Natural killer cell (primary cell): ENCODE measurements at regions not wholly inside any gene's neighbourhood (a gene's known extent, or its start where the extent isn't known, plus 50 kb on each side); places are given as distances from the start of the nearest gene placed in this dataset.

Source experiments
- ATAC-seq, 3 donors: fragments of 150-1000 bp in 2 of 3; fragments of 200-7000 bp in 1 of 3; cut with Tn5 transposase; 1 replicate in 1 of 3; 2 replicates in 2 of 3; pipeline ENCODE4 v1.10.0; 2021; ENCODE audit warnings: mild to moderate bottlenecking in 2 of 3, moderate library complexity in 2 of 3
- DNase-seq, 2 donors: peaks; one replicate each; pipeline versions ENCODE4 v3.0.0 to v3.0.0-alpha.2; 2013 to 2021; ENCODE audit warnings: mixed read lengths in 1 of 2
- H3K27ac ChIP-seq: one replicate; pipeline ENCODE4 v1.5.1; 2013; ENCODE audit warnings: mild to moderate bottlenecking, low read length
- H3K27me3 ChIP-seq: one replicate; pipeline ENCODE4 v1.6.1; 2013; ENCODE audit warnings: low read length; ENCODE audit not compliant: control insufficient read depth, insufficient read depth
- H3K36me3 ChIP-seq: one replicate; pipeline ENCODE4 v1.6.1; 2013; ENCODE audit warnings: low read length; ENCODE audit not compliant: control insufficient read depth, insufficient read depth
- H3K4me1 ChIP-seq: one replicate; pipeline ENCODE4 v1.6.1; 2013; ENCODE audit warnings: low read length; ENCODE audit not compliant: control insufficient read depth, insufficient read depth
- H3K4me3 ChIP-seq: one replicate; pipeline ENCODE4 v1.5.1; 2013; ENCODE audit warnings: low read length
- H3K9me3 ChIP-seq: one replicate; pipeline ENCODE4 v1.6.1; 2013; ENCODE audit warnings: low read length; ENCODE audit not compliant: control insufficient read depth, insufficient read depth
- H3K27ac Mint-ChIP-seq, 2 donors: one replicate each; pipeline ENCODE4 v1.8.0; 2022; ENCODE audit warnings: mild to moderate bottlenecking in 2 of 2, mixed read lengths in 2 of 2, moderate library complexity in 1 of 2
- H3K27me3 Mint-ChIP-seq, 2 donors: one replicate each; pipeline ENCODE4 v1.8.0; 2022; ENCODE audit warnings: low read depth in 2 of 2, mixed read lengths in 2 of 2
- H3K36me3 Mint-ChIP-seq: one replicate; pipeline ENCODE4 v1.8.0; 2022; ENCODE audit warnings: mixed read lengths
- H3K4me1 Mint-ChIP-seq, 2 donors: one replicate each; pipeline ENCODE4 v1.8.0; 2022; ENCODE audit warnings: mixed read lengths in 2 of 2
- H3K4me3 Mint-ChIP-seq: one replicate; pipeline ENCODE4 v1.8.0; 2022; ENCODE audit warnings: mild to moderate bottlenecking, moderate library complexity, mixed read lengths
- H3K9me3 Mint-ChIP-seq, 2 donors: one replicate each; pipeline ENCODE4 v1.8.0; 2022; ENCODE audit warnings: mixed read lengths in 2 of 2
- WGBS: methylation state at CpG from one replicate; pipeline ENCODE4 v1.1.7; 2013; ENCODE audit warnings: missing lambda C conversion rate; ENCODE audit not compliant: insufficient coverage; 5-methylcytosine and 5-hydroxymethylcytosine counted together
- intact Hi-C: fragments of 100-400 bp; cut with micrococcal nuclease; formaldehyde crosslinking; loops from one replicate; pipeline ENCODE4 v1.14.2; 2022
- TF ChIP-seq, protein P1 (sequence below): fragments of 200-600 bp; IDR thresholded peaks from one replicate; pipeline ENCODE4 v1.8.0; 2022; ENCODE audit warnings: antibody characterized with exemption

DNA sequence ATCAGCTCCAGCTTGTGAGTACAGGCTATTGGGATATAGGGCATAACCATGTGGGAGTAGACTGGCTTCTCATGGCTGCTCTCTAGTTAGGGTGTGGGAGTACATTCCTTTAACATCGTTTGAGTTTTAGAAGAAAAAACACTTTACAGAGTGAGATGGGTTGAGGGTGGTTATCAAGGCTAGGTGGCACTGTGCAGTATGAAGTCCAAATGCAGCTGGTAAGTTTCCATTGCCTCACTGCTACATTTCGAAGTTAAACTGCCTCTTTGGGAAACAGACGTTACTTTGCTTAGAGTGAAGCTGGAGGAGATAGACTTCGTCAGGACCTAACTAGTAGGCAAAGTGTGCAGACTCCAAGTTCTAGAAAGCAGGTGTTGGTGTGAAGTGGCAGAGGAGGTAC is 192.4 kb downstream of the SQOR start:
- no peak for DNase-seq
- H3K27ac Mint-ChIP-seq, result no peak overlapping the region
- TF ChIP-seq, protein P1, sequence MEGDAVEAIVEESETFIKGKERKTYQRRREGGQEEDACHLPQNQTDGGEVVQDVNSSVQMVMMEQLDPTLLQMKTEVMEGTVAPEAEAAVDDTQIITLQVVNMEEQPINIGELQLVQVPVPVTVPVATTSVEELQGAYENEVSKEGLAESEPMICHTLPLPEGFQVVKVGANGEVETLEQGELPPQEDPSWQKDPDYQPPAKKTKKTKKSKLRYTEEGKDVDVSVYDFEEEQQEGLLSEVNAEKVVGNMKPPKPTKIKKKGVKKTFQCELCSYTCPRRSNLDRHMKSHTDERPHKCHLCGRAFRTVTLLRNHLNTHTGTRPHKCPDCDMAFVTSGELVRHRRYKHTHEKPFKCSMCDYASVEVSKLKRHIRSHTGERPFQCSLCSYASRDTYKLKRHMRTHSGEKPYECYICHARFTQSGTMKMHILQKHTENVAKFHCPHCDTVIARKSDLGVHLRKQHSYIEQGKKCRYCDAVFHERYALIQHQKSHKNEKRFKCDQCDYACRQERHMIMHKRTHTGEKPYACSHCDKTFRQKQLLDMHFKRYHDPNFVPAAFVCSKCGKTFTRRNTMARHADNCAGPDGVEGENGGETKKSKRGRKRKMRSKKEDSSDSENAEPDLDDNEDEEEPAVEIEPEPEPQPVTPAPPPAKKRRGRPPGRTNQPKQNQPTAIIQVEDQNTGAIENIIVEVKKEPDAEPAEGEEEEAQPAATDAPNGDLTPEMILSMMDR, result no peak
- H3K4me1 Mint-ChIP-seq, result no peaks in the 10 kb centered on the region
- intact Hi-C loops, result no loop called here
- Histone ChIP-seq H3K9me3 (no peaks in the 10 kb centered on the region), H3K27me3 (no peaks in the 10 kb centered on the region), H3K36me3 (no peaks in the 10 kb centered on the region), H3K4me1 (no peaks in the 10 kb centered on the region), H3K27ac (no peak overlapping the region), H3K4me3 (no peak overlapping the region)
- H3K9me3 Mint-ChIP-seq, result peaks cover 0 to 5% of the 10 kb centered on the region in 2 donors
- no peaks in the 10 kb centered on the region for H3K27me3 Mint-ChIP-seq
- WGBS, result 79% methylated on average over 4 of the region's 4 CpGs
- H3K4me3 Mint-ChIP-seq, result no peak overlapping the region
- H3K36me3 Mint-ChIP-seq, result no peaks in the 10 kb centered on the region
- no peak for ATAC-seq

DNA sequence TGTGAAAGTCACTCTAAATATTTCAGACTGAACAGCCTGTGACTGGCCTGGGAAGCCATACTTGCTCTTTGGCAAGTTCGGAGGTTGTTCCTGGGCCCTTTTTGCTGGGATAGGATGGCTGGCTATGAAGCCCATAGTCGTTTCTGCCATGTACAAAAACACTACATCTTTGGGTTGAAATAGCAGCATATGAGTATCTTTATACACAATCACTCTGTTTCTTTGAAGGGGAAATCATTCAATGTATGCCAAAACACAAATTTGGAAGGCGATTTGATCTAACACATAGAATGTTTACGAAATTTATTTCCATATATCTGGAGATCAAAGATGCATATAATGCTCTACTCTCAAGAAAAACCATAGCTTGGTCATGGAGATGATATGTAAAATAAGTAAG is 192.9 kb downstream of the SQOR start:
- TF ChIP-seq, protein P1, result no peak
- no peaks in the 10 kb centered on the region for H3K4me1 ChIP-seq
- H3K36me3 ChIP-seq, result no peaks in the 10 kb centered on the region
- ATAC-seq (no peak), DNase-seq (no peak)
- no peaks in the 10 kb centered on the region for H3K9me3 ChIP-seq
- no peaks in the 10 kb centered on the region for H3K27me3 ChIP-seq
- Mint-ChIP-seq H3K27me3 (no peaks in the 10 kb centered on the region), H3K27ac (no peak overlapping the region), H3K4me3 (no peak overlapping the region), H3K36me3 (no peaks in the 10 kb centered on the region), H3K9me3 (peaks cover 0 to 4% of the 10 kb centered on the region in 2 donors), H3K4me1 (no peaks in the 10 kb centered on the region)
- 75% methylated on average over 2 of the region's 4 CpGs for WGBS
- no peak overlapping the region for H3K27ac ChIP-seq
- no peak overlapping the region for H3K4me3 ChIP-seq
- intact Hi-C loops, result no loop called here

DNA sequence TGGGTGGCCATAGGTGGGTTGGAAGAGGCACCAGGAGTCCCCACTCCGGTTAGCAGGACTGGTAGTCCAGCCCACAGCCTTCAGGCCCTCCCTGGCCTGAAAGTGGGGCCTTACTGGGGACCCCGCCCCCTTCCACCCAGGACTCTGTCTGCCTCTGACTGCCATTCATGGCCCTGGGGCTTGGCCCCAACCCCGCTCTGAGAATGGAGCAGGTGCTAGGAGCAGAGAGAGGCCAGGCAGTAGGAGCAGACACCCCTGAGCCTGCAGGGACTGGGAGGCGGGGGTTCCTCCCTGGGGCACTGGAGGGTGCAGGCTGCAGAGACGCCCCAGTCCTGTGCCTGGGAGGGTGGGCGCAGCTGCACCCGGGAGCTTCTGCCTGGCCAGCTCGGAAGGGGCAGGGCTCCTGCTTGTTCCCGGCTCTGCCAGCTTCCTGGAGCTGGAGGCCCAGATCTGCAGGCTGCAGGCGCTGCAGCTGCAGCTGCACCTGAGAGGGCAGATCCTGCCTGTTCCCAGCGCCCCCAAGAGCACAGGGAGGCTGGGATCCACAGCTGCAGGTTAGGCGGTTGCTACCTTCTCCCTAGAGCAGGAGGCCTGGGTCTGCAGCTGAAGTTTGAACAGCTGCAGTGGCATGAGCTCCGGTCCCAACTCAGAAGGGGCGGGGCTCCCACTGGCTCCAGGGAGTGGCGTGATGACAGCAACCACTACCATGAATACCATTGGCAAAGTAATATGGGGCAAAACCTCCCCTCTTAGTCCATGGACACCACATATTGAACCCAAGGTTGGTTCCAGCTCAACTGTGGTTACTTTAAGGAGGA is 194.7 kb downstream of the SQOR start:
- Mint-ChIP-seq H3K27me3 (no peaks in the 10 kb centered on the region), H3K4me1 (no peaks in the 10 kb centered on the region), H3K36me3 (no peaks in the 10 kb centered on the region), H3K27ac (no peak overlapping the region), H3K4me3 (no peak overlapping the region), H3K9me3 (peaks cover 0 to 2% of the 10 kb centered on the region in 2 donors)
- TF ChIP-seq, protein P1, result no peak
- no peak for DNase-seq
- no peaks in the 10 kb centered on the region for H3K27me3 ChIP-seq
- H3K9me3 ChIP-seq, result no peaks in the 10 kb centered on the region
- no peaks in the 10 kb centered on the region for H3K4me1 ChIP-seq
- ATAC-seq, result no peak
- 84% methylated on average over 15 of the region's 15 CpGs for WGBS
- no peak overlapping the region for H3K4me3 ChIP-seq
- intact Hi-C loops, result no loop called here
- no peak overlapping the region for H3K27ac ChIP-seq
- H3K36me3 ChIP-seq, result no peaks in the 10 kb centered on the region

DNA sequence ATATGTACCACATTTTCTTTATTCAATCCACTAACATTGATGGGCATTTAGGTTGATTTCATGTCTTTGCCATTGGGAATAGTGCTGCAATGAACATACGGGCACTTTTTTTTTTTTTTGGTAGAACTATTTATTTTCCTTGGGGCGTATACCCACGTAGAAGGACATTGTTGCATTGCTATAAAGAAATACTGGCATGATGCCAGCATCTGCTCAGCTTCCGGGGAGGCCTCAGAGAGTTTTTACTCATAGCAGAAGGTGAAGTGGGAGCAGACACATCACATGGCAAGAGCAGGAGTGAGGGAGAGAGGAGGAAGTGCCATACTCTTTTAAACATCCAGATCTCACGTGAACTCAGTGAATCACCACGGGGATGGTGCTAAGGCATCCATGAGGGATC is 197.0 kb downstream of the SQOR start:
- Mint-ChIP-seq H3K4me3 (no peak overlapping the region), H3K27ac (no peak overlapping the region), H3K9me3 (peaks cover 0 to 2% of the 10 kb centered on the region in 2 donors), H3K27me3 (no peaks in the 10 kb centered on the region), H3K36me3 (no peaks in the 10 kb centered on the region), H3K4me1 (no peaks in the 10 kb centered on the region)
- DNase-seq (no peak), ATAC-seq (no peak)
- intact Hi-C loops, result no loop called here
- Histone ChIP-seq H3K4me1 (no peaks in the 10 kb centered on the region), H3K4me3 (no peak overlapping the region), H3K27me3 (no peaks in the 10 kb centered on the region), H3K36me3 (no peaks in the 10 kb centered on the region), H3K27ac (no peak overlapping the region), H3K9me3 (no peaks in the 10 kb centered on the region)
- TF ChIP-seq, protein P1, result no peak
- WGBS, result 89% methylated on average over 5 of the region's 6 CpGs
